HG03196 (cell line): ENCODE measurements at regions not wholly inside any gene's neighbourhood (a gene's known extent, or its start where the extent isn't known, plus 50 kb on each side); places are given as distances from the start of the nearest gene placed in this dataset.
"Not testable (repeated sequence)": the region's sequence is repeated elsewhere in the genome, so short reads cannot be mapped to it uniquely, and the experiment has no call there.

ENCODE experiments used
- ATAC-seq: cut with Tn5 transposase; IDR thresholded peaks from one replicate; pipeline ENCODE4 v1.9.1; 2021; ENCODE audit not compliant: unreplicated experiment

DNA sequence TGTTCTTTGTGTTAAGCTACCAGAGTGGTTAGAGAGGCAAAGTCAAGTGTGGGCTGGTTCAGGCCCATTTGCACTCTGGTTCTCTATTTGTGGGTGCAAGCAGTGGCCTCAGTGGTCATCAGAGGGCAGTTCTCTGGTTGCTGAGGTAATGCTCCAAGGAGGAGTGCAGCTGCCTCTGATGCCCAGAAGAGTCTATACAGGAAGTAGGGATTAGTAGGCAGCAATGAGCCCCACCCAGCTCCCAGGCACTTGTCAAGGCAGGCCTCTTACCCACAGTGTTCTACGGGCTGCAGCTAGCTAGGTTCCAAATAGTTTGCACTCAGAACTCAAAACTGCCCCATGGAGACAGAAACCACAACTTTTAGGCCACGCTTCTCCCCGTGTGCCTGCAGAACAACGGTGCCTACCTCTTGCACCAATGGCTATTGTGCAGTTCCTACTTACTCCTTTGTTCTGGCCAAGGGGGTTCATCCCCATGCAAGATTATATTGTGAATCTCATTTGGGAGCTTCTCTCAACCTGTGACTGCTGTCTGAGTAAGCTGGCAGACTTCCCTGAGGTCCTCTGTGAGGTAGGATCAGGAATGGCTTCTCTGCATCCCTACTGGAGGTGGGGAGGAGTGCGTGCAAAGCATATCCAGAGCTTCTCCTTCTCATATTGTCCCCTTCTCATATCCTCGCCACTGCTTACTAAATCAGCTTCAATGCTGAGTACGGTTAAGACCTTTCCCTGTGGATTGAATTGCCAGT lies 410.3 kb upstream of the LMO3 start:
- no peak for ATAC-seq

DNA sequence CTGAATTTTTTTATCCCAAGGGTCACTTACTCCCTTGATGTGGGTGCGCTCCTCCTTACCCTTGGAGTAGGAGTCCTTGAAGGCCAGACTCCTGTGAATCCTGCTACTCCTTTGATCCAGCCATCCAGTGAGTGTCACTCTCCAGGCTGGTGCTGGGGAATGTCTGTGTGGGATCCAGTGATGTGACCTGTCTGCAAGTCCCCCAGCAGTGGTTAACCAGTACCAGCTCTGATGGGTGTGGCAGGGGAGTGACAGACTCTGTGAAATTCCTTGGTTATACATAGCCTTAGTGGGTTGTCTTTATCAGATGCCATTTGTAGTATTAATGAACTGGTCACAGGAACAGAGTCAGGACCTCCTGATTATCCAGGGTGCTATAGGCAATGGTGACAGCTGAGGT lies 409.5 kb upstream of the LMO3 start:
- ATAC-seq, result no peak

DNA sequence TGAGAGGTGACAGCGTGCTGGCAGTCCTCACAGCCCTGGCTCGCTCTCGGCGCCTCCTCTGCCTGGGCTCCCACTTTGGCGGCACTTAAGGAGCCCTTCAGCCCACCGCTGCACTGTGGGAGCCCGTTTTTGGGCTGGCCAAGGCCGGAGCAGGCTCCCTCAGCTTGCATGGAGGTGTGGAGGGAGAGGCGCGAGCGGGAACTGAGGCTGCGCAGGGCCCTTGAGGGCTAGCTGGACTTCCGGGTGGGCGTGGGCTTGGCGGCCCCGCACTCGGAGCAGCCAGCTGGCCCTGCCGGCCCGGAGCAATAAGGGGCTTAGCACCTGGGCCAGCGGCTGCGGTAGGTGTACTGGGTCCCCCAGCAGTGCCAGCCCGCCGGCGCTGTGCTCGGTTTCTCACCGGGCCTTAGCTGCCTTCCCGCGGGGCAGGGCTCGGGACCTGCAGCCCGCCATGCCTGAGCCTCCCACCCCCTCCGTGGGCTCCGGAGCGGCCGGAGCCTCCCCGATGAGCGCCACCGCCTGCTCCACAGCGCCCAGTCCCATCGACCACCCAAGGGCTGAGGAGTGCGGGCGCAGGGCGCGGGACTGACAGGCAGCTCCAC lies 401.6 kb upstream of the LMO3 start:
- not testable (repeated sequence) for ATAC-seq

DNA sequence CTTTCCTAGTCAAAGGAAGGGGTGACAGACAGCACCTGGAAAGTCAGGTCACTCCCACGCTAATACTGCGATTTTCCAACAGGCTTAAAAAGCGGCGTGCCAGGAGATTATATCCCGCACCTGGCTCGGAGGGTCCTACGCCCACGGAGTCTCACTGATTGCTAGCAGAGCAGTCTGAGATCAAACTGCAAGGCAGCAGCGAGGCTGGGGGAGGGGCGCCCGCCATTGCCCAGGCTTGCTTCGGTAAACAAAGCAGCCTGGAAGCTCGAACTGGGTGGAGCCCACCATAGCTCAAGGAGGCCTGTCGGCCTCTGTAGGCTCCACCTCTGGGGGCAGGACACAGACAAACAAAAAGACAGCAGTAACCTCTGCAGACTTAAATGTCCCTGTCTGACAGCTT lies 392.6 kb upstream of the LMO3 start:
- ATAC-seq, result not testable (repeated sequence)

DNA sequence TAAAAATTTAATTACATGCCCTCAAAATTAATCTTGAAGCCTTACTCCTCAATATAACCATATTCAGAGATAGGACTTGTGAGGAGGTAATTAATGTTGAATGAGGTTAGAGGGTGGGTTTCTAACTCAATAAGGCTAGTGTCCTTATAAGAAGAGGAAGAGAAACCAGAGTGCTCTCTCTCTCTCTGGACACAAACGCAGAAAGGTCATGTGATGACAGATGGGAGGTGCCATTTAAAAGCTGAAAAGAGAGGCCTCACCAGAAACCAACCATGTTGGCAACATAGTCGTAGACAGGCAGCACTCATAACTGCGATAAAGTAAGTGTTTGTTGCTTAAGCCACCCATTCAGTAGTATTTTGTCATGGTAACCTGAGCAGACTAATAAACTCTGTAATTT lies 378.5 kb upstream of the LMO3 start:
- ATAC-seq, result no peak

DNA sequence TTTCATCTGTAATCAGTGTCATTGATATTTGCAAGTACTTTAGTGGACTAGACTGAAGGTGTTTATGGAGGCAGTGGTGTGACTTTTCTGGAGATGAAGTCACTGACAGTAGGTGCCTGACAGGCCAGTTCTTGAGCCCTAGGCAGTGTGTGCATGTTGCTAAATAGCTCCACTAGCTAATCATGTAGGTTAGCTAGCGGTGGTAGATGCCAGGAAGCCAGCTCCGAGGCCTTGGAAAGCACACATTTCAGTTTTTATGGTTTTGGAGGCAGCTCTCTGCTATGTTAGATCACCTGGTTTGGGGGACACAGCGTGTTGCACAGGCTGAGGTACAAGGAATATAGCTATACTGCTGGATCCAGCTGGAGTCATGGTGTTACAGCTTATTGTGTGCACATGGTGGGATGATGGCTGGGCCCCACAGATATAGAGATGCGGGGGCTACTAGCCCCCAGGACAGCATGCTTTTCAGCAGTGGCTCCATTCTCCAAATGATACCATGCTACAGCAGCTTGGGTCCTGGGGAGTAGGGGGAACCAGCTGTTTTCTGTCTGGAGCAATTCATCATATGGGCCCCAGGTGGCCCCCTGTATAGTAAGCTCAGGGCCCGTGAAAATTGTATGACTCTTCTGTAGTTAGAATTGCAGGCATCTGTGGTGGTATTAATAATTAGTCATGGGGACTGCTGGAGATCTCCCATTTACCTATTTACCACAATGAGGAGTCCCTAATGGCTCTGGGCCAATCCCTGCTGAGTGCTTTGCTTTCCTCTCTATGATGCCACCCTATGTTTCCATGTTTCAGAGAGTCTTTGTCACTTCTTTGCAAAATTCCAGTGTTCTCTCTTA lies 367.2 kb upstream of the LMO3 start:
- no peak for ATAC-seq

DNA sequence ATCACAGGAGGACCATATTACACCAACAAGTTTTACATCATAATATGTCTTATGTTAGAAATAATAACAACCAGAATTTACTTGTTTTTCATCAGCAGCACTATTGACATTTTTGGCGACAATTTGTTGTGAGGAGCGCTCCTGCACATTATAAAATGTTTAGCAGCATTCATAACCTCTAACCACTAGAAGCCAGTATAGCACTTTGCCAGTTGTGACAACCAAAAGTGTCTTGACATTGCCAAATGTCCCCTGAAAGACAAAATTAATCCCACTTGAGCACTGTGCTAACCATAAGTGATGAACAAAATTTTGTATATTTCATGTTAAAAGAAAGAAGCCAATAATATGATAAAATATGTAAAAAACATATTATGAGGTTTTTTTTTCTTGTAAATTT lies 356.9 kb upstream of the LMO3 start:
- ATAC-seq, result no peak

DNA sequence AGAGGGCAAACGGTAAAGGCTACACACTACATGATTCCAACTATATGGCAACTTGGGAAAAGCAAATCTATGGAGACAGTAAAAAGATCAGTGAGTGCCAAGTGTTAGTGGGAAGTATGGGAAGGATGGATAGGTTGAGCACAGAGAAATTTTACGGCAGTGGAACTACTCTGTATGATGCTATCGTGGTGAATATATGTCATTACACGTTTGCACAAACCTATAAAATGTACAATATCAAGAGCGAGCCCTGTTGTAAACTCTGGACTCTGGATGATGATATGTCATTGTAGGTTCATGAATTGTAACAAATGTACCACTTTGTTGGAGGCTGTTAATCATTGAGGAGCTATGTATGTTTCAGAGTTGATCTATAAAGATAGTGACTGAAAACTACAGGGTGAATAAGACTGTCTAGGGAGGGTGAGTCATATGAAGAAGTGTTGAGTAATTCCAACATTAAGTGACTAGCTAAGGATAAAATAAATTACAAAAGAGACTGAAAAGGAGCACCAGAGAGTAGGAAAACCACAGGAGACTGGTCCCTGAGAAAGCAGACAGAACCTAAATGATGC lies 349.2 kb upstream of the LMO3 start:
- ATAC-seq, result peak; percentile 67

DNA sequence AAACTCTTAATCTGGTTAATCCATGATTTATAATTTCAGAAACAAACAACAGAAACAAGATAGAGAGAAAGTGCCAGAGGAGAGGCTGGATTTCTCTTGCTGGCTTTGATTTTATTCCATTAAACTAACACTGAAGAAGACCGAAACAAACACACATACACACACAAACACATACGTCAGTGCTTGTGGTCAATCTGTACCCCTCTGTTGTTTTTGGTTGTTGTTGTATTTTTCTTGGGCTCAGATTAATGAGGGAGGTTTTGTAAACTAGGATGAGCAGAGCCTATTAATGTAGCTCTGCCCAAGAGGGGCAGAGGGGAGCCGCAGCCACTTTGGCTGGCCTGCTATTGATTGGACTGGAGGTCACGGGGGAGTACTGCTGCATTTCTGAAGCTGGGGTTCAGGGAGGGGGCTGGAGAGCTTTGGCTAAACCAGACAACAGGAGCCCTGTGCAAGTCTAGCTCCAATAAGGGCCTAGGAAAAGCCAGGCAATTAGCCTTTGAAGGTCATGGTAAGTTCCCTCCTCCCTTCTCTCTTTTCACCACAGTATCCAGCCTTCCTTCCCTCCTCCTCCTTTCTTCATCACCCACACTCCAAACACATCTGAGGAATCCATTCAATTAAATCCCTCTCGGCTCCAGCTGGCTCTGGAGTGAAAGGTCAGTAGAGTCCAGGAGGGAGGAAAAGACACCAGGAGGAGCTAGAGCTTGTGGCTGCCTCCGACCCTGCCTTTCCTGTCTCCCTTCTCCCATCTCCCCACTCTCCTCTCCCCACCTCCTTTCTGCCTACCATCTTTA lies 344.1 kb upstream of the LMO3 start:
- ATAC-seq, result no peak

DNA sequence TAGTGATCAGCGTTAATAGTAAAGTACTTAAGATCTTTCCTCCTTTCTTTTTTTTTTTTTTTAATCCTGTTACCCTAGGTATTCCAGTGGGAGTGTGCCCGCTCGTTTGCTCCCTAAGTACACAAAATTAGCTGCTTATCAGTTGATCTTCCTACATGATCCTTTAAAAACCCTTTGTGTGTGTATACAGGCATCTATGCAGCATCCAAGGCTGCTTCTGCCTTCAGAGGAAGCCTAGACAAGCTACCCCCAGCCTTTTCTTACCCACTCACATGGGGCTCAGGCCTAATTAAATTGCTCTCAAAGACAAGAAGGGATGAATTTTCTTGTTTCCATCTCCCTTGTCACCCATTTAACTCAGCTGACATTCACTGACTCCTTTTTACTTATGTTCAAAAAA lies 343.4 kb upstream of the LMO3 start:
- ATAC-seq, result no peak

DNA sequence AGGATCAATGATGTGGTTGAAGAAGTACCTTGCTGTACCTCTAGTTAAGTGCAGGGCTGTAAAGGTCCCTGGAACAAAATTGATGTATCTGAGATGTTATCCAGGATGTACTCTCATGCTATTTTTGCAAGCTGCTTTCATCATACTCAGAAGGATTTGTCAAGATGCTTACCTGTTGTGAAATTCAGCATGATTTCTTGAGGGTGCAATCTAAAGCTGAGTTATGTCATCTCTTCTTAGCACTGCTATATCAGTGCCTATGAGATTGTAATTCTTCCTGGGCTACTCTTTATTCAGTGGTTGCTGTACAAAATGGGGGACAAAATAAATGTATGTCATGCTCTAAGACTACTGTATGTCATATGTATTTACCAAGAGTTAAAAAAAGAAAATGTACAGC lies 340.7 kb upstream of the LMO3 start:
- no peak for ATAC-seq

DNA sequence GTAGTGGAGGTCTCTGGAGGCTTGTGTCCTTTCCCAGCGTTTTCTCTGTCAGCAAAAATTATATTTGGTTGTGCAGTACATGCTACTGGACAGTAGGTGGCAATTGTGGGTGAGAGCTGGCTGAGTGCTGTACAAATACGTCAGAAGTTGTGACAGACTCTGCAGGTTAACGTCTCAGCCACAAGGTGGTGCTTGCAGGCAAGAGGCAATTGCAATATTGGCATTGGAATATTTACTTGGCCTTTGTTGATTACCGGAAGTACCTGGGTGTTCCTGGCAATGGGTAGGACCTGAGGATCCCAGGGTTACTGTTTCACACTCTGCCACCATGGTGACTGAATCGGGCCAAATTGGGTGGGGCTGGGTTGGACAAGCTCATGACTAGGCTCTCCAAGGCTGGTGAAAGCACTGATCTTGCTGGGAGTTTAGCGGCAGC lies 333.9 kb upstream of the LMO3 start:
- peak; percentile 96 for ATAC-seq

DNA sequence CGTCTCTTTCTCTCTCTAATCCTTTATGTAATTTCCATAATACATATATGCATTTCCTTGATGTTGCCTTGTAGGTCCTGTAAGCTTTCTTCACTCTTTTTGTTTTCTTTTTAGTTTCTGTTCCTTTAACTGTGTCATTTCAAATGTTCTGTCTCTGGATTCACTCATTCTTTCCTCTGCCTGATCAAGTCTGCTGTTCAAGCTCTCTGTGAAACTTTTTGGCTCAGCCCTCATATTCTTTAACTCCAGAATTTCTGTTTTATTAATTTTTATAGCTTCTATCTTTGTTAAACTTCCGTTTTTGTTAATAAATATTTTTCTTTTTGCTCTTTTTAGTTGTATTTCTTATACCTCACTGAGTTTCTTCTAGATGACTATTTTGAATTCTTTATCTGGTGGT lies 321.3 kb upstream of the LMO3 start:
- ATAC-seq, result no peak

DNA sequence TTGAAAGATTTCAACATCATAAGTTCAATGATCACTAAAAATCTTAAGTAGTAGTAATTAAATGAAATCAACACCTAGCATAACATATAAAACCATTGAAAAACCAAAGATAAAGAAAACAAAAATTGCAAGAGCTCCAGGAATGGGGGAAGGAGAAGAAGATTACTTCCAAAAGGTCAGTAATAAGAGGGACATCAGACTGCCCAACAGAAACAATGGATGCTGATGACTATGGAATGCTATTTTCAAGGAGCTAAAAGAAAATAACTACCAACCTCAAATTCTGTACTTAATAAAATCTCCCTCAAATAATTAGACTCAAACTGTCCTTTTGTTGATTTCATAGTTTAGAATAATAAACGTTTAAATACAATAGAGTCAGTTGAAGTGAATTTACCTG lies 314.5 kb upstream of the LMO3 start:
- no peak for ATAC-seq

DNA sequence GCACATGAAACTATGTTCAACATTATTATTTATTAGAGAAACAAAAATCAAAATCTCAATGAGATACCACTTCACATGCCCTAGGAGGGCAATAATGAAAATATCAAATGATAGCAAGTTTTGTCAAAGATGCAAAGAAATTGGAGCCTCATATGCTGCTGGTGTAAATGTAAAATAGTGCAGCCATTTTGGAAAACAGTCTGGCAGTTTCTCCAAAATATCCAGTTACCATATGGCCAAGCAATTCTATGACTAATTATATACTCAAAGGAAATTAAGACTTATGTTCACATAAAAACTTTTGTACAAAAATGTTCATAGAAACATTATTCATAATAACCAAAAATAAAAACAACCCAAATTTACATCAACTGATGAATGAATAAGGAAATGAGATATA lies 313.6 kb upstream of the LMO3 start:
- ATAC-seq, result no peak

DNA sequence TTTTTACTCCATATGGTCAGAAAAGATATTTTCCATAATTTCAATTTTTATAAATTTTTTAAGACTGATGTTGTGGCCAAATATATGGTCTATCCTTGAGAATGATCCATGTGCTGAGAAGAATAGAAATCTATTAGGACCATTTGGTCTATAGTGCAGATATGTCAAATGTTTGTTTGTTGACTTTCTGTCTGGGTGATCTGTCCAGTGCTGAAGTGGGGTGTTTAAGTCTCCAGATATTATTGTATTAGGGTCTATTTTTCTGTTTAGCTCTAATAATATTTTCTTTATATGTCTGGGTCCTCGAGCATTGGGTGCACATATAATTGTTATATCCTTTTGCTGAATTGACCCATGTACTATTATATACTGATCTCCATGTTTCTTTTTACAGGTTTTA lies 308.9 kb upstream of the LMO3 start:
- ATAC-seq, result no peak

DNA sequence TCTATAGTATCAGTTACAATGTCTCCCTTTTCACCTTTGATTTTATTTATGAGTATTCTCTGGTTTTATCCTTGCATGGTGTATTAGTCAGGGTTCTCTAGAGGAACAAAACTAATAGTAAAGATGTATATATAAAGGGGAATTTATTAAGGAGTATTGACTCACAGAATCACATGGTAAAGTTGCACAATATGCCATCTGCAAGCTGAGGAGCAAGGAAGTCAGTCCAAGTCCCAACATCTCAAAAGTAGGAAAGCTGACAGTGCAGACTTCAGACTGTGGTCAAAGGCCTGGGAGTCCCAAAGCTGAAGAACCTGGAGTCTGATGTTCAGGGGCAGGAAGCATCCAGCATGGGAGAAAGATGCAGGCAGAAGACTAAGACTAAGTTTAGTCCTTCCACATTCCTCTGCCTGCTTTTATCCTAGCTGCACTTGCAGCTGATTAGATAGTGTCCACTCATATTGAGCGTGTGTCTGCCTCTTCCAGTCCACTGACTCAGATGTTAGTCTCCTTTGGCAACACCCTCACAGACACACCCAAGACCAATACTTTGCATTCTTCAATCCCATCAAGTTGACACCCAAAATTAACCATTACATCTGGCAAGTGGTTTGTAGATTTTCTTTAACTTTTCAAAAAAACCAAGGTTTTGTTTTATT lies 308.0 kb upstream of the LMO3 start:
- ATAC-seq, result no peak

DNA sequence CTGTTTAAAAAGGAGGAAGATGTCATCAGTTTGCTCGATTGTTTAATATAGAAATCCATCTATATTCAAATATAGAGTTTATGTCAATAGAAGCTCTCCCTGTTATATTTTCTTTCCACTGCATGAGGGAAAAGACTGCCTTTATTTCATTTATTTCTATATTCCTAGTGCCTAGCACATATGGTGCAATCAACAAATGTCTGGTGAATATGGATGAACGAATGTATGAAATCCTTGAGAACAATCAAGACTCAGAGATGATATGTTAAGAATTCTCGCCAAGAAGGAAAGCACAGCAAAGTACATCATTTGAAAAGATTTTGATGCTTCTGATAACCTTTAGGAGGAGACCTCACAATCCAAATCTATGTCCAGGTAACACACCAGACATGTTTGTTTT lies 296.0 kb upstream of the LMO3 start:
- no peak for ATAC-seq

DNA sequence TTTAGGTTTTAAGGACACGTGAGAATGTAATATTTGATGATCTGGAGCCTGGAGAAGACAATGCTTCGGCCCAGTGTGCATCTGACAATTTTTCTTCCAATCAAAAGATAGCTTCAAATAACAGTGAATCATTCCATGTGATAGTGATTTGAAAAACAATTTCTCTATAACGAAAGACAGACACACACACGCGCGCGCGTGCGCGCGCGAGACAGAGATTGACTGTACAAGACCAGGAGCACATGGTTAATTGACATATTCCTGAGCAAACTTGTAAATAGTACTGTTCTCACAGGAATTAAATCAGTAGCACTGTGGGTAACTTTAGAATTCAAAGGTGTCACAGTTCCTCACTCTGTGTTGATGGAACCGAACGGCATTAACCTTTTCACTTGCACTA lies 287.5 kb upstream of the LMO3 start:
- no peak for ATAC-seq

DNA sequence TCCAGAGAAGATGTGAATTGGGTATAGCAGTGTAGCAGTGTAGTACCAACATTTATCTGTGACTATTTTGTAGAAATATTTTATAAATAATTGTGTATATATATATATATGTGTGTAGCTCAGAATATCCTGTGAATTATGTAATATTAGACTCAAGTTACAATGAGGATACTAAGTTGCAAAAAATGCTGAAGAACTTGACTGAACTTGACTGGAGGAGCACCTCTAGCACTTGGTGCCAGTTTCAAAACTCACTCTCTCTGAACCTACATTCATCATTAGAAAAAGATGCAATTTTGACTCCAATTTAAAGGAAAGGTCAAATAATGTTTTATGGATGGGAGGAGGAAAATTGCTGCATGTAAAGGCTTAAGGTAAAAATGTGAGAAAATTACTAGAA lies 285.7 kb upstream of the LMO3 start:
- no peak for ATAC-seq
